NCI-H2196 treated with DMSO at 0.1 percent for 48 hours (cell line): ENCODE measurements at regions not wholly inside any gene's neighbourhood (a gene's known extent, or its start where the extent isn't known, plus 50 kb on each side); places are given as distances from the start of the nearest gene placed in this dataset.
"Not testable (repeated sequence)": the region's sequence is repeated elsewhere in the genome, so short reads cannot be mapped to it uniquely, and the experiment has no call there.

ENCODE experiments used
- DNase-seq: peaks from one replicate; lab custom pipeline; 2025; ENCODE audit not compliant: unreplicated experiment; lab: John Stamatoyannopoulos, UW

DNA sequence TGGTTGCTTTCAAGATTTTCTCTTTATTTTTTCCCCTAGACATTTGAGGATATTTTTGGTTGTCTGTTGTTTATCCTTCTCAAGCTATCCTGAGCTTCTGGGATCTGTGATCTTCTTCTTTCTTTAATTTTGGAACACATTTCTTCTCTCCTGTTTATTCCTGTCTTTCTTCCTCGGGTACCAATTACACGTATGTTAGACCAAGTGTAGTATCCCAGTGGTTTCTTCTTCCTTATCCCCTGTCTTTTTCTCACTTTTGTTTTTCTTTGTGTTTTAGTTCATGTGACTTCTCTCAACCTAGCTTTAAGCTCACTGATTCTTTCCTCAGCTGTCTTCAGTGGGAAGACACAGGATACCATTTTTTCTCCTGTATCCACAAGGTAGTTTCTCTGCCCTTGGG is 120.0 kb downstream of the GALR1 start:
- no peak for DNase-seq

DNA sequence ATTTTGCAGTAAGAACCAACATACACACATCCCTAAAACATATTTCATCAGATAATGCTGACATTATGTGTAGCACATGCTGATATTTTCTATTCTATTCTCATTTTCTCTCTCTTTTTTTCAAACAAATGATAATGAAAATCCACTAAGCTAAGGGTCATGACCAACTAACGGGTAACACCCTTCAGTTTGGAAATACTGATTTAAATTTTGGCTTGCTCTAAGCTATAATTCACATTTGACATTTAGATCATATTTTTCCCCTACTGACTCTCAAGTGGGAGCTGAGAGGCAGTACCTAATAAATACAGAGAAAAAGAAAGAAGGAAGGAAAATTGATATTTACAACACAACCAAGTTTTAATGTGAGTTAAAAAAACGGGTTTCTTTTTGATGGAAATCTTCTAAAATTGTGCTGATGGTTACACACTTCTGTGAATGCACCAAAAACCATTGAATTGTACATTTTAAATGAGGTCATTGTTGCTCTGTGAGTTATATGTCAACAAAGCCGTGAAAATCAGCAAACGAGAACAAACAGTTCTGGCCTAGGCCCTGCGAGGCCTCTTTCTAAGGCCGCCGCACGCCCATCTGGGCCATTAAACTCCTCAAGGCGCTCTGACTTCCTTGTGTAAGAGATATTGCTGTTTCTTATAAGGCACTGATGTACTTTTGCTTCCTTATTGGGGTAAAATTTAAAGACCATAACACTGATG is 124.2 kb downstream of the GALR1 start:
- DNase-seq, result no peak

DNA sequence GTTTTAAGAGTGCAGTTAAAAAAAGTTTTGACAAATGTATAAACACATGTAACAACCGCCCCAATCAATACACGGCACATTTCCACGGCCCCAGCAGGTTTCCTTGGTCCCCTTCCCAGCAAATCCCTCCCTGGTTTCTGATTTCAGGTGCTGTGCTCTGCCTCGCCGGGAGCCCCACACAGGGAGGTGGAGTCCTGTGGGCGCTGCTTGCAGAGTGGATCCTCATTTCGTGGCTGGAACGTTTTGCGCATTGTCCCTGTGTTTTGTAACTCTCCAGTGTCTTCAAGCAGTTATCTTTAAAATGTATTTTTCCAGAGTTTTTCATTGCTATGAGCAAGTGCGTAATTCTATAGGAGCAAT is 124.8 kb downstream of the GALR1 start:
- DNase-seq, result no peak

DNA sequence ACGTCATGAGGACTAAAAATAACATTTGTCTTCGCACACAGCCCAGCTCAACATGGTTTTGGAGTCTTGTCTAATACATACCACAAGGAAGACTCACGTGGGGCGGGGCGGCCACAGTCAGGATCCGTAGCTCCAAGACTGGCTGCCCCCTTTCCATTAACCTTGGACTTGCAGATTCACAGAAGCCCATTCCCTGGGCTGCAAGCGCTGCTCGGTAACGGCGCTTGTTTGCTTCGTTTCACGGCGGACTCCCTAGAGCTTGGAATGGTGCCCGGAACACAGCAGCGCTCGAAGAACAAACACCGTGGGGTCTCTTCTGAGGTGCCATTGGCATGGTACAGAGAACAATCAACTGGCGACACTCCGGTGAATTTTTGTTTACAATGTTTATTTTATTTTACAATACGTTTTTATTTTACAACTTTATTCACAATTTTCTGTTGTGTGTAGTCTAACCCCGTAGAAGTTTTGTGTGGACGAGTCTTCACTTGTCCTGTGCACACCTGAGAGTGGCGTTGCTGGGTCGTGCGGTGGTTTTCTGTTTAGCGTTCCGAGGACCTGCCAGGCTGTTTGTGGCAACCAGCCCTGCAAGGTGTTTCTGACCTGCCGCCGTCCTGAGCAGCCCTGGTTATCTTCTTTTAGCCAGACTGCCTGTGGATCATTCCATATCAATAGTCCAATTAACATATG is 126.5 kb downstream of the GALR1 start:
- no peak for DNase-seq

DNA sequence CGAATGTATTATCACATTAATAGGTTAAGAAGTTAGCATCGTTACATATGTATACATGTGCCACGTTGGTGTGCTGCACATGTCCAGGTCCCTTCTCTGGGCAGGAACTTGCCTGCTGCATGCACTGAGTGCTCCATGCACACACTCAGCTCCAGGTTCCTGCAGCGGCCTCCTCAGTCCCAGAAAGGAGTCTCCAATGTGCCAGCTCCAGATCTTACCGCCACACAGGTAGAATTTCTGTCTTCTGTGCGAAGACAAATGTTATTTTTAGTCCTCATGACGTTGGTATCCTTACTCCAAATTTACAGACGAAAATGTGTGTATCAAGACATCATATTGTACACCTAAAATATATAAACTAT is 127.1 kb downstream of the GALR1 start:
- DNase-seq, result no peak

DNA sequence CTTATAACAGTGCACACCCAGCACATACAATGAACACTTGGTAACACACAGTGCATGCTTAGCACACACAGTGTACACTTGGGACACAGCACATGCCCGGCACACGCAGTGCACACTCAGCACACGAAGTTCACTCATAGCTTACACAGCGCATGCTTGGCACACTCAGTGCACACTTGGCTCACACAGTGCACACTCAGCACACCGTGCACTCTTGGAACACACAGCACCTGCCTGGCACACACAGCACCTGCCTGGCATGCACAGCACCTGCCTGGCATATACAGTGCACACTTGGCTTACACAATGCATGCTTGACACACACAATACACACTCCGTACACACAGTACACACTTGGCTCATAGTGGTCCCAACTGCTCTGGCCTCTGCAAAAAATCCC is 128.2 kb downstream of the GALR1 start:
- no peak for DNase-seq

DNA sequence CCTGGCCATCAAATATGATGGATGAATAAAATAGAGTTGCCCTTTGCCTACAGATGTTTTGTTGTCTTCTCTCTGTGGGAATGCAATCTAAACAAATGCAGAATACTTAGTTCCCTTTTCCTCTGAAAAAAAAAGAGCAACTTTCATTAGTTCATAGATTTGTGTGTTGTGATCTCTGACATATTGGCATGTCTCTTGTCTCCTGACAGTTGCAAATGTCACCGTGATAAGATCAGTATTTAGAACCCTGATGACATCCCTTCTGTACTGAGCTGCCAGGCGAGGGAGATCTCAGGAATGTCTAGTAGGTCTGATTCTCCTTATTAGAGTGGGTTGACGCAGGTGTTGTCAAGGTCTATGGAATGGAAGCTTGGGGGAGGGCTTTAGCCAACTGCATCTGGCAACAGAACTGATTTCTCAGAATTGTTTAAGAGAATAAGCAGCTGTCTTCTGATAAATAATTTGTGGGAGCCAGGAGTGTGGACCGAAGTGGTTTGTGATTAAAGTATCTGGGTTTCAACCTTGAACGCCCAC is 130.4 kb downstream of the GALR1 start:
- no peak for DNase-seq

DNA sequence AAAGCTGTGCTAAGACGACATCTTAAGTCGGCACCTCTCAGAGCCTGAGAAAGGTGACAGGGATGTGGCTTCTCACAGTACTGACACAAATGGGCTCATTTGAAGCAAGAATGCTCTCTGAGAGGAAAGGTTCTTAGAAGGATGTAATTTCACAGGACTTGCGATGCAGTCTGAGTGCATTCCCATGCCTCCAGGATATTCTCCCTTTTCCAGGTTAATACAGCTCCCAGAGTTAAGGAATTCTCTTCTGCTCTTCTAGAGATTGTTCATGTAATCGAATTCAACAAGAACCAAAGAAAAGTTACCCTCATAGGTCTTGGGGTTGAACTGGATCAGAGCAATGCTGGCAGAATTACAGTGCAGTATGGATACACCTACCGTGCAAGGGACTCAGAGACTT is 131.0 kb downstream of the GALR1 start:
- no peak for DNase-seq

DNA sequence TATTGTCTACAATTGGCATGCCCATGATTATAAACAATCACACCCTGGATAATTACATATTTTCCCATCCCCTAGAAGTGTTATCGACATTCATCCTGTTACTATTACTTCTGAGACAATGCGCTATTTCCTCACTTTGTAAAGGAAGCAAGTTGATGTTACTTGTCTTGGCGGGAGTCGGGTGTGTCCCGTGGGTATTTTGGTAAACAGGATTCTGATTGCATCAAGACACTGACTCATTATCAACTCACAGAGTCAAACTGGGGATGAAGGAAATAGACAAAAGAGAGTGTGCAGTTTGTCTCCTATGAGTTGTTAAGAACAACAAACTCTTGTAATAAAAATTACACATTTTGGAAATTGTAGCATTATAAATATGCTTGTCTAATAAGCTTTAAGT is 142.7 kb downstream of the GALR1 start:
- no peak for DNase-seq

DNA sequence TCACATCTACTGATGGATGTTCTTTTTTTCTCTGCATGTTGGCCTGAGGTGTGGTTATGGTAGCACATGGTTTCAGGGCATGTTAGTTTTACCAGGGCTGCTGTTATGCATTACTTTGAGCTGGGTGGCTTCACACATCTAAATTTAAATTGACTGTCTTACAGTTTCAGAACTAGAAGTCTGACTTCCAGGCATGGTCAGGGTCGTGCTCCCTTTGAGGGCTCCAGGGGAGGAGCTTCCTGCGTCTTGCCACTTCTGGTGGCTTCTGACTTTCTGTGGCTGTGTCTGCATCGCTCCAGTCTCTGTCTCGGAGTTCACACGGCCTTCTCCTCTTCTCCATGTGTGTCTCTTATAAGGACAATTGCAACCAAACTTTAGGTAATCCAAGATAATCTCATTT is 143.9 kb downstream of the GALR1 start:
- DNase-seq, result no peak

DNA sequence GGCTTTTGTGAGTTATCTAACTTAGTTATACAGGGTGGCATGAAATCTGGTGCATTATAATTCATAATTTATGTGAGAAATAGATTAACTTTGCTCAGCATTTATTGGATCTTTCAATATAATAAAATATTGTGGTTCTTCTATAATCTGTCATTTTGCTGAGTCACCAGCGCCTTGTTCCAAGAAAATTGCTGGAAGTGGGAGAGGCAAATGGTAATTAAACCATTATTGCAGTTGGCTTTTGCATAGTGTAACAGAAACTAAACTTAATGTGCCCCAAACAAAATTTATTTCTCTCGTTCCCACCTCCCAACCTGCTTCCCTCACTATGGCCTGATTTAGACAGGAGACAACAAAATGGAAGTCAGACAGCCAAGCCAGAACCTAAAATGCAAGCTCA is 146.3 kb downstream of the GALR1 start:
- DNase-seq, result no peak

DNA sequence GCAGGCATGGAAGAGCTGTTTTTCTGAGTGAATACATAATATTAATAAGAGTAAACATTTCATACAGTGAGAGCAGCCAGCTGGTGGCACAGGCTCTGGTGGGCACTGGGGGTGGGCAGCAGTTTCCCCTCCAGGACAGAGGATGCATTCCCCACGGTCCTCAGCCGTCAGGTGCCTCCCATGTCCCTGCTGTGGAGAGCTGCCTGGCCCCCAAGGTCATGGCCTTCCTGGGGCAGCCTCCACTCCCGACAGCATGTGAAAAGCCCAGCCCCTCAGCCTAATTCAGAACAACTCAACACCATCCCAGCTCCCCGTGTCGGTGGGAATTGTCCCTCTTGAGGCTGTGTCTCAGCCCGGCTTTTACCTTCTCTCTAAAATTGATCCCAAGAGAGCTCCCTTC is 147.4 kb downstream of the GALR1 start:
- no peak for DNase-seq

DNA sequence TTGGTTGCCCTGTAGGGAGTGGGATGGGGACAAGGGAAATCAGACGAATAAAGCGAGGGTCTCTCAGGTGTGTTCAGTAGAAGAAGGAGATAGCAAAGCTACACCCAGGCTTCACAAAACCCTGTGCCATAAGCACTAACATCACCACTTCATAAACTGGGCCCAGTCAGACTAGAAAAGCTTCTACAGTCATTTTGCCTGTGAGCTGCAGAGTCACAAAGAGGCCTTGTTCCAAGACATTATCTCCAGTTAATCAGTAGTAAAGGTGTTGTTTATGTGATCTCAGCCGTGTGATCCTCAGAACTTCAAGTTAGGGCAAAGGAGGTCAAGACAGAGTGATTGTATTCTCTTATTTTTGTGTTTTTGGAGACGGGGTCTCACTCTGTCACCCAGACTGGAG is 148.0 kb downstream of the GALR1 start:
- DNase-seq, result no peak

DNA sequence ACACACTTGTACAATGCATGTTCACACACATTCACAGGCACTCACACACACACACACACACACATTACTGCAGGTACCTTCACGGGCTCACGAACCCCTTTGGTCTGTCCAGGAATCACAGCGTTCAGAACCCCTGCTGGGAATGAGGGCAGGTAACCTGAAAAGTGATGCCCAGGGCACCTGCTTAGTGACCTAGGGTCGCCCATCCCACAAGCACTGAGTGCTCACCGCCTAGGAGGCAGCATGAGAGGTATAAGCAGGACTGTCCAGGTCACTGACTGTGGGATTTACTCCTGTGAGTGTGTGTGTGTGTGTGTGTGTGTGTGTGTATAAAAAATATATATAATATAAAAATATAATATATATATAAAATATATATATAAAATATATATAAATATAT is 150.9 kb downstream of the GALR1 start:
- no peak for DNase-seq

DNA sequence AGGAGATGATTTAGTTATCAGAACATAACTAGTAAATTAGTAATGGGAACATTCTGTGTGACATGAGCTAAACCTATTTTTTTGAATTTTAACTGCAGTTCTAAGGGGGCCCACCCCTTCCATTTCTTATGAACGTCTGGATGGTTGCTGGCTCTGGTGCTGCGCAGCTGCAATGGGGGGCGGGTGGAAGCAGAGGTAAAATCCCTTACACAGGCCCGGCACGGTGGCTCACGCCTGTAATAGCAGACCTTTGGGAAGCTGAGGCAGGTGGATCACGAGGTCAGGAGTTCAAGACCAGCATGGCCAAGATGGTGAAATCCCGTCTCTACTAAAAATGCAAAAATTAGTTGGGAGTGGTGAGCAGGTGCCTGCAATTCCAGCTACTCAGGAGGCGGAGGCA is 151.5 kb downstream of the GALR1 start:
- no peak for DNase-seq

DNA sequence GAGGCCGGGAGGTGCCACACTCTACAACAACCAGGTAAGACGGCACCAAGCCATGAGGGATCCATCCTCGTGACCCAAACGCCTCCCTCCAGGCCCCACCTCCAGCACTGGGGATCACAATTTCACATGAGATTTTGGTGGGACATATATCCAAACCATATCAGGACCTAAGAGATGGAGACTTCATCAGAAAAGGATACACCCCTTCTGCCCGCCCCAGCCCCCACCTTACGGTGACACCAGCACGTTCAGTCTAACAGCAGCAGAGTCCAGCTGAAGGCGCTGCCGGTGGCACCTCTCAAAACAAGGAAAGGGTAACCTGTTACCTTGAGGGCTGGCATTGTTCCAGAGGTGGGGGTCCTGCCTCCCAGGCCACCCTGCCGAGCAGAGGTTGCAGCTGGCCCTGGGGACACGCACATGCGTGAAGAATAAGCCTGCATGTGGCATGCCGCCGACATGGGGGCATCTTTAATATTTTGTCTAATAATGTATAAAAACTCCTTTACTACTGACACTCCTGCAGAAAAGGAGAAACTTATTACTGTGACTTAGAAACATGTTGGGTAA is 154.4 kb downstream of the GALR1 start:
- no peak for DNase-seq

DNA sequence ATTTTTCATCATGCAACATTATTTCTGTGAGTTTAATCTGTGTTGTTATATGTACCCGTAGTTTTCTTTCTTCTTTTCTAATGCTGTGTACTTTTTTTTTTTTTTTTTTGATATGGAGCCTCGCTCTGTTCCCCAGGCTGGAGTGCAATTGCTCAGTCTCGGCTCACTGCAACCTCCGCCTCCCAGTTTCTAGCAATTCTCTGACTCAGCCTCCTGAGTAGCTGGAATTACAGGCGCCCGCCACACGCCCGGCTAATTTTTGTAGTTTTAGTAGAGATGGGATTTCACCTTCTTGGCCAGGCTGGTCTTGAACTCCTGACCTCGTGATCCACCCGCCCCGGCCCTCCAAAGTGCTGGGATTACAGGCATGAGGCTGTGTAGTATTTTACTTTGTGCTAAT is 155.4 kb downstream of the GALR1 start:
- no peak for DNase-seq

DNA sequence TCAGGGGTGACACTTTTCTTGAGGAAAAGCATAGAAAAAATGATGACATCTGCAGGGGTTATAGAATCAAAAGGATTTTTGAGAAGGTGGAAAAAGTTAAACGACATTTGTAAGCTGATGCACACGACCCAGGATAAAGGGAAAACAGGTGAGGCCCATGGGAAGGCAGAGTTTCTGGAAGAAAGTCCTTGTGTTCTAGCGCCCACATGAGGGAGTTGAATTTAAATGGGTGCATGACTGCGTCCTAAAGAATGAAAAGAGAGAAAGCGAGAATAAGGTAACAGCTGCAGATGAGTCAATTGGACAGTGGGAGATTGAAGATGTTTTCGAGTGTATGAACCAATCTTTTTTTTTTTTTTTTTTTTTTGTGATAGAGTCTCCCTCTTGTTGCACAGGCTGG is 158.1 kb downstream of the GALR1 start:
- DNase-seq, result no peak

DNA sequence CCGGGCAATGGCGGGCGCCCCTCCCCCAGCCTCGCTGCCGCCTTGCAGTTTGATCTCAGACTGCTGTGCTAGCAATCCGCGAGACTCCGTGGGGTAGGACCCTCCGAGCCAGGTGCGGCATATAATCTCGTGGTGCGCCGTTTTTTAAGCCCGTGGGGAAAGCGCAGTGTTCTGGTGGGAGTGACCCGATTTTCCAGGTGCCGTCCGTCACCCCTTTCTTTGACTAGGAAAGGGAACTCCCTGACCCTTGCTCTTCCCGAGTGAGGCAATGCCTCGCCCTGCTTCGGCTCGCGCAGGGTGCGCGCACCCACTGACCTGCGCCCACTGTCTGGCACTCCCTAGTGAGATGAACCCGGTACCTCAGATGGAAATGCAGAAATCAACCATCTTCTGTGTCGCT is 171.9 kb downstream of the GALR1 start:
- DNase-seq, result not testable (repeated sequence)

DNA sequence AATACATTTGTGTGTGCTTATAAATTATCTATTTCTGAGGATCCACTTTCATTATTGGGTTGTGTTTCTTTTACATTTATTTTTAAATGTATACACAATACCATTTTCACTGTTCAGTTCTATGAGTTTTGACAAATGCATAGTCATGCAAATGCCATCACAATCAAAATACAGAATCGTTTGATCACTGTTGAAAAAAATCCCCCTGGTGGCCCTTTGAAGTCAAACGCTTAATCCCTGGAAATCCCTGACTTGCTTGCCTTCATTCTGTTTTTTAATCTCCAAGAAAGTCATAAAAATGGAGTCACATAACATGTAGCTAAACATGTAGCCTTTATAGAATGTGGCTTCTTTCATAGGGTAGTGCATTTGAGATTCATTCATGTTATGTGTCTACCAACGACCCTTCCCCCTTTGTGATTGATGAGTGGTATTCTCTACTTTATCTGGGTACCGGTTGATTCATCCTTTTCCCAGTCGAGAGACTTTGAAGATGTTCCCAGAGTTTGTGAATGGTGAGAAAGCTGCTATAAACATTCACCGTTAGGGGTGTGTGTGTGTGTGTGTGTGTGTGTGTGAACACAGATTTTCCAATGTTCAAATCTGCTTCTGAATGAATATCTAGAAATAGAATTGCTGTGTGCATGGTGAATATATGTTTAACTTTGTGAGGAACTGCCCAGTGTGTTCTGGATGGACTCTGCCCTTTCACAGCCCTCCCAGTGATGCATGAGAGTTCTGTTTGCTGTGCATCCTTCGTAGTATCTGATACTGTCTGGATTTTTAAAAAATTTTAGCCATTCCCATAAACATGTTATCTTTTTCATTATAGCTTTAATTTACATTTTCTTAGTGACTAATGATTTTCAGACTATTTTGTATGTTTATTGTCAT is 173.6 kb downstream of the GALR1 start:
- no peak for DNase-seq

DNA sequence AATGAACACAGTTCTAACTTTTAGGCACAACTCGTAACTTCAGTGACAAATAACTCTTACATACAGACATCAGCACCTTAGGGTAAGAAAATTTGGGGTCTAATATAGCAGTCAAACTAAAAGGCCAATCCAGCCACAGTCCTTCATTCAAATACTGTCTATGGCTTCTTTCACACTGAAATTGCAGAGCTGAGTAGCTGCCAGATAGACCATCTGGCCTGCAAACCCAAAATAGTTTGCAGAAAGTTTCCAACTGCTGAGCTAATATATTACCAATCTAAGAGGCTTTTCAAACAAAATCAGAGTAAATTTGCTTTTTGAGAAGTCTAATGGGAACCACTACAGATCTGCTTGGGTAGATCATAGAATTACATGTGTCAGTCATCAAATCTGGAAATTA is 183.4 kb downstream of the GALR1 start:
- DNase-seq, result no peak

DNA sequence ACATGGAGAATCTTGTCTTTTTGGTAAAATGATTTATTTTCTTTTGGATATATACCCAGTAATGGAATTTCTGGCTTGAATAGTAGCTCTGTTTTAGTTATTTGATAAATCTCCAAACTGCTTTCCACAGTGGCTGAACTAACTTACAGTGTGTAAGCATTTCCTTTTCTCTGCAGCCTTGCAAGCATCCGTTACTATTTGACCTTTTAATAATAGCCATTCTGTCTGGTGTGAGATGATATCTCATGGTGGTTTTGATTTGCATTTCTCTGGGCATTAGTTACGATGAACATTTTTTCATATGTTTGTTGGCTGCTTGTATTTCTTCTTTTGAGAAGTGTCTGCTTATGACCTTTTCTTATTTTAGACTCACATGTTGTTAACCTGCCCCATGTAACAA is 190.2 kb downstream of the GALR1 start:
- no peak for DNase-seq
